Transverse colon (tissue), 4 donors: ENCODE measurements at regions not wholly inside any gene's neighbourhood (a gene's known extent, or its start where the extent isn't known, plus 50 kb on each side); places are given as distances from the start of the nearest gene placed in this dataset.

ENCODE experiments used
- EP300 ChIP-seq: sonication (generic); formaldehyde crosslinking; IDR thresholded peaks from one replicate; pipeline ENCODE4 v1.6.1; 2017; ENCODE audit warnings: antibody characterized with exemption, low read depth
- POLR2A ChIP-seq: fragments of 450-650 bp; IDR thresholded peaks from one replicate; pipeline ENCODE4 v1.6.1; 2016; ENCODE audit warnings: antibody characterized with exemption, mild to moderate bottlenecking, moderate library complexity
- POLR2AphosphoS5 ChIP-seq, 3 donors: sonication (generic); formaldehyde crosslinking; IDR thresholded peaks; one replicate each; pipeline ENCODE4 v1.6.1; 2016; ENCODE audit warnings: antibody characterized with exemption in 3 of 3
- TF ChIP-seq, protein P1 (sequence below), 5 experiments: fragments of 200-600 bp in 3 of 5; fragments of 450-650 bp in 2 of 5; sonication (generic) in 3 of 5; IDR thresholded peaks; 1 replicate in 2 of 5; 2 replicates in 3 of 5; pipeline ENCODE4 v1.5.1; 2016 to 2017; ENCODE audit warnings: antibody characterized with exemption in 5 of 5, inconsistent platforms in 3 of 5, mild to moderate bottlenecking in 2 of 5, moderate library complexity in 1 of 5

DNA sequence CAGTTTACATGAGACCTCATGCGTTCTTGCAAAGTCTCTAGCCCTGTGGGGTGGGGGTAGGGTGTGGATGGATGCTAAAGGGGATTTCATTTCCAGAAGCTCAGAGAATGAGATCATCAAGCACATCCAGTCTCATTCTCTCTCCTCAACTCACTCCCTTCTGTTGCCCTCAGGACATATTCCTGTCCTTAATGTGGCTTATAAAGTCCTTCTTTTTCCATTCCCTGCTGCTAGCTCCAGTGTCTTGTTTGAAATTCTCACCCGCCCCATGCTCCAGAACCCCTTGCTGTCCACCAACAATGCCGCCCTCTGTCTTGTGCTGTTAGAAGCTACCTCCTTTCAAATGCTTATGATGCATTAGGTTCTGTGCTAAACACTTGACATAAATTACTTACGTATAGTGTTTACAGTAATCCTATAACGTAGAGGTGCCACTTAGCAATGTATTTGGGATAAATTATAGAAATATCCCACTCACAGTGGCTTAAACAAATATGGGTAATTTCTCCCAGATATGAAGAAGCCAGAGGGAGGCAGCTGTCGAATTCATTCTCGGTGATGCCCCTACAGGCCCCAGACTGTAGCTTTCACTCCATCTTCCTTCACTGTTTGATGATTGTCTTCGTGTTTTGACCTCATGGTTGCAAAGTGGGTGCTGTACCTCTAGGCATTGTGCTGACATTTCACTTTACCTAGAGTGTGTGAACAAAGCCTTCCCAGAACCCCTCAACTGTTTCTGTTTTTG lies 273.1 kb upstream of the TBL1XR1 start:
- no peak for TF ChIP-seq POLR2AphosphoS5 (IDR thresholded peaks at IDR 0.05)
- no peak for TF ChIP-seq POLR2A
- no peak for TF ChIP-seq EP300
- TF ChIP-seq, protein P1, sequence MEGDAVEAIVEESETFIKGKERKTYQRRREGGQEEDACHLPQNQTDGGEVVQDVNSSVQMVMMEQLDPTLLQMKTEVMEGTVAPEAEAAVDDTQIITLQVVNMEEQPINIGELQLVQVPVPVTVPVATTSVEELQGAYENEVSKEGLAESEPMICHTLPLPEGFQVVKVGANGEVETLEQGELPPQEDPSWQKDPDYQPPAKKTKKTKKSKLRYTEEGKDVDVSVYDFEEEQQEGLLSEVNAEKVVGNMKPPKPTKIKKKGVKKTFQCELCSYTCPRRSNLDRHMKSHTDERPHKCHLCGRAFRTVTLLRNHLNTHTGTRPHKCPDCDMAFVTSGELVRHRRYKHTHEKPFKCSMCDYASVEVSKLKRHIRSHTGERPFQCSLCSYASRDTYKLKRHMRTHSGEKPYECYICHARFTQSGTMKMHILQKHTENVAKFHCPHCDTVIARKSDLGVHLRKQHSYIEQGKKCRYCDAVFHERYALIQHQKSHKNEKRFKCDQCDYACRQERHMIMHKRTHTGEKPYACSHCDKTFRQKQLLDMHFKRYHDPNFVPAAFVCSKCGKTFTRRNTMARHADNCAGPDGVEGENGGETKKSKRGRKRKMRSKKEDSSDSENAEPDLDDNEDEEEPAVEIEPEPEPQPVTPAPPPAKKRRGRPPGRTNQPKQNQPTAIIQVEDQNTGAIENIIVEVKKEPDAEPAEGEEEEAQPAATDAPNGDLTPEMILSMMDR (IDR thresholded peaks at IDR 0.05): no peak
